Coronary artery (tissue), 2 donors: ENCODE measurements at regions not wholly inside any gene's neighbourhood (a gene's known extent, or its start where the extent isn't known, plus 50 kb on each side); places are given as distances from the start of the nearest gene placed in this dataset.

Source experiments
- DNase-seq: peaks from one replicate; pipeline ENCODE4 v3.0.0-alpha.2; 2017; ENCODE audit warnings: low spot score
- H3K27ac ChIP-seq, 2 donors: fragments of 200-600 bp; sonication (generic); one replicate each; pipeline ENCODE4 v1.5.1; 2016 to 2019
- H3K4me3 ChIP-seq: fragments of 200-600 bp; sonication (generic); 2 replicates; pipeline ENCODE4 v1.5.1; 2016; ENCODE audit warnings: mild to moderate bottlenecking, moderate library complexity
- CTCF ChIP-seq: fragments of 200-600 bp; sonication (generic); IDR thresholded peaks from one replicate; pipeline ENCODE4 v1.5.1; 2019; ENCODE audit warnings: antibody characterized with exemption

- no peak for DNase-seq
- TF ChIP-seq CTCF, result no peak
- H3K4me3 ChIP-seq, result no peak overlapping the region
- H3K27ac ChIP-seq, result no peak overlapping the region
Measured at GRCh38 chr1:238073991-238074390, 183.3 kb upstream of the ZP4 start.

- no peak for TF ChIP-seq CTCF
- no peak overlapping the region for H3K27ac ChIP-seq
- DNase-seq, result no peak
Measured at GRCh38 chr1:238071061-238071460, 180.3 kb upstream of the ZP4 start.

GRCh38 chr1:238063454-238063853 is 172.7 kb upstream of the ZP4 start:
- DNase-seq, result no peak
- no peak for TF ChIP-seq CTCF
- Histone ChIP-seq H3K27ac (no peak overlapping the region), H3K4me3 (no peak overlapping the region)

More at GRCh38 chr1:238071061-238071460, 180.3 kb upstream of the ZP4 start:
- H3K4me3 ChIP-seq, result no peak overlapping the region

GRCh38 chr1:238061967-238062613 is 171.4 kb upstream of the ZP4 start:
- TF ChIP-seq CTCF, result no peak
- no peak overlapping the region for H3K27ac ChIP-seq
- H3K4me3 ChIP-seq, result no peak overlapping the region
- no peak for DNase-seq

- Histone ChIP-seq H3K4me3 (no peak overlapping the region), H3K27ac (no peak overlapping the region)
- no peak for DNase-seq
- TF ChIP-seq CTCF, result no peak
Measured at GRCh38 chr1:238060061-238060460, 169.3 kb upstream of the ZP4 start.

- TF ChIP-seq CTCF, result no peak
- no peak overlapping the region for H3K27ac ChIP-seq
- no peak for DNase-seq
- H3K4me3 ChIP-seq, result no peak overlapping the region
Measured at GRCh38 chr1:238052496-238053266, 162.0 kb upstream of the ZP4 start.

GRCh38 chr1:238029126-238029525 is 138.4 kb upstream of the ZP4 start:
- no peak overlapping the region for H3K4me3 ChIP-seq
- no peak for DNase-seq
- no peak for TF ChIP-seq CTCF
- H3K27ac ChIP-seq, result no peak overlapping the region
